SK-N-SH treated with all-trans-retinoic acid at 6 μM for 48 hours (cell line): ENCODE measurements at regions not wholly inside any gene's neighbourhood (a gene's known extent, or its start where the extent isn't known, plus 50 kb on each side); places are given as distances from the start of the nearest gene placed in this dataset.

ENCODE experiments used
- CSDC2 ChIP-seq: fragments of 250-450 bp; sonication (Bioruptor Pico); IDR thresholded peaks from 2 replicates; pipeline ENCODE4 v1.5.0; 2020; ENCODE audit warnings: mild to moderate bottlenecking, moderate library complexity
- TCF4 ChIP-seq: fragments of 250-450 bp; sonication (Bioruptor Pico); IDR thresholded peaks from 2 replicates; pipeline ENCODE4 v1.8.0; 2021; ENCODE audit warnings: mild to moderate bottlenecking, moderate library complexity, borderline replicate concordance
- ZNF565 ChIP-seq: fragments of 450-650 bp; formaldehyde crosslinking; conservative IDR thresholded peaks from 2 replicates; pipeline ENCODE4 v1.5.0; 2020; ENCODE audit warnings: low read depth, mild to moderate bottlenecking, moderate library complexity

DNA sequence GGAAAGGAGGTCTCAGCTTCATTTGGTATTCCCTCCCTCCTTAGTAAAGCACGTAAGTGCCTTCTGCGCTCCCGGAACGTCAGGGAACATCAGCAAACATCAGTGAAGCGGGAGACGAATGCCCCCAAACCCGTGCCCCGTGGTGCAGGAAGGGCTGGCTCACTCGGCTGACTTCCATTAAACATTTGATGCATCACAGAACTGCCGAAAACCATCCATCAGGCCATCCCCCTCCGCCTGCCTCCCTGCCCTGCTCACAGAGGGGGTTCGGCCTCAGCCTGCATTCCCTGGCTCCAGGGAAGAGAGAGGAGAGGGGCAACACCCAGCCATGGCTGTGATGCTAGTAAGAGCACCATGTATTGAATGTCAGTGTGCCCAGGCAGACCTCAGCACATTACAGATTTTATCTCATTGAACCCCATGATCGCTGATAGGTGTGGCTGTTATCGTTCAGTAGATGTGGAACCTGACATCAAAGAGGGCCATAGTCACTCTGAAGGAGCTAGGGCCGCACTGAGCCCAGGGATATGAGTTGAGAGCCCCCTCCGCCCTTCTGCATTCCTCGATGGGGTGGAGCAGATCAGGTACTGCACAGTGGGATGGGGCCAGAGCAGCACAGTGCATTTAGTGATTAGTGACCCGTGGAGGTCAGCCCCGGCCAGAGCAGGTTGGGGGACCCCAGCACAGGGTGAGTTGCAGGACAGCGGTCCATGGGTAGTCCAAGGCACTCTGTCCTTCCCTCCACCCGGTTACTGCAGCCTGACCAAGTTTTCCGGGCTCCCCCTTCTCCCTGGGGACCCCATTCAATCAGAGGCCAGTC, 146.4 kb downstream of the RPS24 start:
- TF ChIP-seq ZNF565: no peak
- TF ChIP-seq TCF4: no peak
- TF ChIP-seq CSDC2: no peak
